SK-N-SH (cell line): ENCODE measurements at regions not wholly inside any gene's neighbourhood (a gene's known extent, or its start where the extent isn't known, plus 50 kb on each side); places are given as distances from the start of the nearest gene placed in this dataset.
A peak's percentile ranks its signal among the peaks of the same experiment; 100 is the strongest.

Source experiments
- CHD2 ChIP-seq: fragments of 150-350 bp; IDR thresholded peaks from 2 replicates; pipeline ENCODE4 v1.6.1; 2018; ENCODE audit warnings: low read length; ENCODE audit not compliant: partially characterized antibody
- ELF1 ChIP-seq: IDR thresholded peaks from 2 replicates; pipeline ENCODE4 v1.4.0; 2012
- EP300 ChIP-seq, 2 experiments: IDR thresholded peaks; 2 replicates each; pipeline versions ENCODE4 v1.4.0 to v1.6.1; 2012; ENCODE audit warnings: borderline replicate concordance in 1 of 2, low read depth in 1 of 2, low read length in 1 of 2
- FOXJ3 ChIP-seq: sonication (generic); formaldehyde crosslinking; IDR thresholded peaks from 2 replicates; pipeline ENCODE4 v1.5.1; 2020; ENCODE audit warnings: mild to moderate bottlenecking, missing genetic modification reagents
- IRF3 ChIP-seq: fragments of 150-350 bp; IDR thresholded peaks from 2 replicates; pipeline ENCODE4 v1.6.1; 2016; ENCODE audit warnings: mild to moderate bottlenecking, low read depth, low read length
- JUND ChIP-seq: IDR thresholded peaks from 2 replicates; pipeline ENCODE4 v1.4.0; 2012
- MXI1 ChIP-seq: IDR thresholded peaks from 2 replicates; pipeline ENCODE4 v1.6.1; 2012; ENCODE audit warnings: mild to moderate bottlenecking, low read depth, low read length, improper control_type of control experiment
- NFIC ChIP-seq: IDR thresholded peaks from 2 replicates; pipeline ENCODE4 v1.4.0; 2012; ENCODE audit warnings: borderline replicate concordance
- PBX3 ChIP-seq: IDR thresholded peaks from 2 replicates; pipeline ENCODE4; 2012
- POLR2AphosphoS5 ChIP-seq: IDR thresholded peaks from 2 replicates; pipeline ENCODE4 v1.6.1; 2012; ENCODE audit warnings: low read depth, low read length
- RCOR1 ChIP-seq: fragments of 150-350 bp; IDR thresholded peaks from 2 replicates; pipeline ENCODE4 v1.6.1; 2017; ENCODE audit warnings: antibody characterized with exemption, low read length
- REST ChIP-seq: IDR thresholded peaks from 2 replicates; pipeline ENCODE4 v1.6.1; 2012; ENCODE audit warnings: mild to moderate bottlenecking, low read depth, low read length, moderate library complexity
- RXRA ChIP-seq: IDR thresholded peaks from 2 replicates; pipeline ENCODE4 v1.4.0; 2012; ENCODE audit warnings: low read depth, mild to moderate bottlenecking, borderline replicate concordance
- SMC3 ChIP-seq: IDR thresholded peaks from 2 replicates; pipeline ENCODE4 v1.6.1; 2012; ENCODE audit warnings: low read depth, low read length, improper control_type of control experiment
- TCF12 ChIP-seq: IDR thresholded peaks from 2 replicates; pipeline ENCODE4 v1.4.0; 2012
- USF2 ChIP-seq: fragments of 150-350 bp; IDR thresholded peaks from 2 replicates; pipeline ENCODE4 v1.6.1; 2017; ENCODE audit warnings: antibody characterized with exemption, low read length, low read depth, borderline replicate concordance
- YY1 ChIP-seq: IDR thresholded peaks from 2 replicates; pipeline ENCODE4 v1.4.0; 2012; ENCODE audit warnings: low read depth, mild to moderate bottlenecking
- ZBTB33 ChIP-seq: IDR thresholded peaks from 2 replicates; pipeline ENCODE4 v1.4.0; 2012; ENCODE audit warnings: low read depth, borderline replicate concordance

GRCh38 chr16:64773638-64774037, 348.2 kb downstream of the CDH11 start (continued):
- TF ChIP-seq IRF3 = no peak
- TF ChIP-seq REST = no peak
- 0 out of 2 replicates have a peak, but pooled peaks have one; percentile 29 for TF ChIP-seq YY1
- TF ChIP-seq CHD2 = peak; percentile 32
- peak; percentile 22 to 79; a peak in 3 of 4 replicates for TF ChIP-seq EP300 (IDR thresholded peaks at IDR 0.05; ENCODE audit: borderline replicate concordance in 1 of 2, low read depth in 1 of 2, low read length in 1 of 2)
- TF ChIP-seq FOXJ3 = no peak
- no peak for TF ChIP-seq MXI1
- peak; percentile 43; the same call in 1 of the 2 replicates for TF ChIP-seq PBX3
- no peak for TF ChIP-seq POLR2AphosphoS5
- TF ChIP-seq ZBTB33 = no peak
- TF ChIP-seq RXRA = no peak
- no peak for TF ChIP-seq SMC3
- TF ChIP-seq RCOR1 = 0 out of 2 replicates have a peak, but pooled peaks have one; percentile 46
- TF ChIP-seq NFIC = peak; percentile 14; the same call in 1 of the 2 replicates
- TF ChIP-seq JUND = 0 out of 2 replicates have a peak, but pooled peaks have one; percentile 17
- peak; percentile 67 for TF ChIP-seq TCF12
- TF ChIP-seq USF2 = no peak
- no peak for TF ChIP-seq ELF1
